Renal cortex interstitium (tissue), 11 donors: ENCODE measurements at regions not wholly inside any gene's neighbourhood (a gene's known extent, or its start where the extent isn't known, plus 50 kb on each side); places are given as distances from the start of the nearest gene placed in this dataset.

Experiments
- DNase-seq, 11 donors: peaks; one replicate each; pipeline ENCODE4 v3.0.0-alpha.2; 2013; ENCODE audit warnings: low read depth in 9 of 11, low spot score in 4 of 11; ENCODE audit errors: extremely low read depth in 1 of 11

DNA sequence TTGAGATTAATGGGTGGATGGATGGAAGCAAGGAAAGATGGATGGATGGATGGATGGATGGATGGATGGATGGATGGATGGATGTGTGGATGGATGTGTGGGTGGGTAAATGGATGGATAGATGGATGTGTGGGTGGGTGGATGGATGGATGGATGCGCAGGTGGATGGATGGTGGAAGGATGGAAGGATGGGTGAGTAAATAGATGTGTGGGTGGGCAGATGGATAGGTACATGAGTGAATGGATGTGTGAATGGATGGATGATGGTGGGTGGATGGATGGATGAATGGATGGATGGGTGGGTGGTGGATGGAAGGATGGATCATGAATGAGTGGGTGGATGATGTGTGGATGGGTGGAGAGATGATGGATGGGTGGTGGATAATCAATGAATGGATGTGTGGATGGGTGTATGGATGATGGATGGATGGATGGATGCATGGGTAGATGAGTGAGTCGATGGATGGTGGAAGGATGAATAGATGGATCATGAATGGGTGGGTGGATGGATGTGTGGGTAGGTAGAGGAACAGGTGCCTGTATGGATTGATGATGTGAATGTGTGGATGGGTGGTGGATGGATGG, 375.2 kb downstream of the BRD1 start:
- no peak for DNase-seq

- DNase-seq: no peak
Measured at GRCh38 chr22:49451070-49451840, 376.4 kb downstream of the BRD1 start.

- no peak for DNase-seq
Measured at GRCh38 chr22:49450498-49450897, 377.2 kb downstream of the BRD1 start.

- DNase-seq: no peak
Measured at GRCh38 chr22:49449811-49450446, 377.7 kb downstream of the BRD1 start.

GRCh38 chr22:49449377-49449776, 378.3 kb downstream of the BRD1 start:
- DNase-seq: no peak

- DNase-seq: no peak
Measured at GRCh38 chr22:49448526-49448925, 379.1 kb downstream of the BRD1 start.

DNA sequence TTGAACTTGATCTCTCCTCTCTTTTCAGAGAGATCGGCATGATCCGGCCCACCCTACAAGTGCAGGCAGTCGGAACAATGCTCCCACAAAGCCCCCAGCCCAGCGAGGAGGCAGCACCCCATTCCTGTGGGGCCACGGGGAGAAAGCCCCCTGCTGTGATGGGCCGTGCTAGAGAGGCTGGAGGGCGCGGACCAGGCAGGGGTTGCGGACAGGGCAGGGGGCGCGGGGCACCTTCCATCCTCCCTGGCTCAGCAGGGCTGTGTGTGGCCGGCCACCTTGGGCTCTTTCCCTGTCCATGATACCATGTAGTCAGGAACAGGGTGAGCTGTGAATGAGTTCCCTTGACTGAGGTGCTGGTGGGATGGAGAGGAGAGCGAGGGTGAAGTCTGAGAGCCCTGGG, 379.8 kb downstream of the BRD1 start:
- DNase-seq: no peak

GRCh38 chr22:49446759-49447710, 380.6 kb downstream of the BRD1 start:
- DNase-seq: no peak

DNA sequence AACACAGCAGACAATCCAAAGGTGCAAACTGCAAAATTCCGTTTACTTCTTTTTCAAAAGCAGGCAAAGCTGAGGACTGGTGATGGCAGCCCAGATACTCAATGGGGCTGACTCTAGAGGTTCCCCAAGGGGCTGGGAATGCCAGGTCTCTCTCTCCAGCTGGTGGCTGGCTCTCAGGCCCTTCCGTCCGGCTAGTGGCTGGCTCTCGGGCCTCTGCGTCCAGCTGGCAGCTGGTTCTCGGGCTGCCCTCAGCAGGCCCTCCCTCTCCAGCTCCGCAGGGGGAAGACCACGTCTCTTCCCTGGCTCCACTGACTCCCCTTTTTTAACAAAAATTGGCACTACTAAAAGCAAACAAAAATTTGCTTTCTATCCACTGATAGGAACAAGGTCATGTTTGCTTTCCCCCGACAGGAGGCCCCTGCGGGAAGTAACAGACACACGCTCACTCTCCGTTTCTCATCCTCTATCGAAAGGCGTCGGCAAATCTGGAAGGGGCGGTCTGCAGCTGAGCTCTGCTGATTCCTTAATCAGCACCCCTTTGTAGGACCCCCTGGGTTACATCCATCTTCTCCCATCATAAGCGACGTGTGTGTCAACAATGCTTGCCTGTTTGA, 381.4 kb downstream of the BRD1 start:
- no peak for DNase-seq

GRCh38 chr22:49444781-49445180, 382.9 kb downstream of the BRD1 start:
- no peak for DNase-seq

DNA sequence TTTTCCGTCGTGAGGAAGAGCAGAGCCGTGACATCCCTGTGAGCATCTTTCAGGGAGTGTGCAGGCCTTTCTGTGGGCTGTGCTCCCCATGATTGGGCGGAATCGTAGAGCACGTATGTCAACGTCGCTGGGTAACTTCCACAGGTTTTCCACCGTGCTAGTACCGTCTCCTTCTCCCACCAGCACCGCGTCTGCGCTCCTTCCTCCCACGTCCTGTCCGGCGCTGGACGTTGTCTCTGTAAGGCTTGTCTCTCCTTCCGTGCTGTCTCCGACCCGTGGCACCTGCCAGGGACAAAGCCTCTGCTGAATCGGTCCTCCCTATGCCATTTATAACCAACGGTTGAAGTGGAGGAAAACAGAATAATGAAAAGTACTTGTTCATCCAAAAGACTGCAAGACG, 386.7 kb downstream of the BRD1 start:
- DNase-seq: no peak

DNA sequence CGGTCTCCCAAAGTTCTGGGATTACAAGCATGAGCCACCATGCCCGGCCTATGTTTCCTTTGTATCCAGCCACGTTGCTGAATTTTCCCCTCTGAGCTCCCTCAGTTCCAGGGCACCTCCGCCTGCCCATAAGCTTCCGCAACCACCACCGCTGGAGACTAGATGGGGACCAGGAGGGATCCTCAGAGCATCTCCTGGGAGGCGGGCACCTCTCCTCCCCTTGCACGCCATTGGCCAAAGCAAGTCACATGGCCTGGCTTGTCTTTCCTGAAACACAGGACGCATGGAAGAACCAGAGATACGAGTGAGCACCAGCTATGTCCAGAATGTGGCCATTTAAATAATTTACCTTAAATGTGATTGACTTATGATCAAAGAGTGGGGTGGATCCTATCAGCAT, 388.3 kb downstream of the BRD1 start:
- no peak for DNase-seq

DNA sequence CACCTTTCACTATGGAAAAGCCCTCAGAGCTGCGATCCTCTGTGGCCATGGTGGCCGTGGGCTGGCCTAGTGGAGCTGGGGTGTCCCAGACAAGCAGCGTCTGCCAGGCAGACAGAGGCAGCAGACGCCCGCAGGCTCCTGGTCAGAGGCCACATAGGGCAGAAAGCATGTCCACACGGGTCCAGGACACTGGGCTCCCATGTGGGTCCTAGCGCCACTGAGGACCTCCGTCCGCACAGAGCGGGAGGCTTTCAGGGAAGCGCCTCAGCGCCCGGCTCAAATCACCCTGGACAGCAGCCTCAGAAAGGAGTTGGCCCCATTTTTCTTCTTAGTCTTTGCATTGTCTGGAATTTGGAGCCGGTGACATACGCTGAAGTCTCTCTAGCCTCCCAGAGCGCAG, 389.7 kb downstream of the BRD1 start:
- DNase-seq: no peak

GRCh38 chr22:49437356-49437755, 390.3 kb downstream of the BRD1 start:
- no peak for DNase-seq

GRCh38 chr22:49436056-49436455, 391.6 kb downstream of the BRD1 start:
- no peak for DNase-seq

DNA sequence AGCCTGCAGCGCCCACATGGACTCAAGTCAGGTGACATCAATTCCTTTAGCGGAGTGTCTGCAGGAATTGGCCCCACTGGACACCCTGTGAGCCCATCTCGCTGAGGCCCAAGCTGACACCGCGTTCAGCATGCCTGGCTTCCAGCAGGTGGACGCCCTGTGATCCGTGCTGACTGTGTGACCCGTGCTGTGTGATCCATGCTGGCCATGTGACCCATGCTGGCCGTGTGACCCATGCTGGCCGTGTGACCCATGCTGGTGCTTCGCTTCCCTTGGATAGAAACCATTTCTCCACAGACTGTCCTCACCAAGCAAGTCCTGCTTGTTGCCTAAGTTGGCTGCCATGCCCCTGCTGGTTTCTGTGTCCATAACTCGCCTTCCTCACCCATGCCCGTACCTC, 392.1 kb downstream of the BRD1 start:
- DNase-seq: no peak

GRCh38 chr22:49433717-49434611, 393.7 kb downstream of the BRD1 start:
- DNase-seq: no peak

GRCh38 chr22:49432897-49433443, 394.7 kb downstream of the BRD1 start:
- no peak for DNase-seq
